Stimulated activated CD4-positive, alpha-beta T cell treated with anti-CD3 and anti-CD28 coated beads, Interleukin-4, amount 100 ng/mL, for 48 hours (primary cell): ENCODE measurements at regions not wholly inside any gene's neighbourhood (a gene's known extent, or its start where the extent isn't known, plus 50 kb on each side); places are given as distances from the start of the nearest gene placed in this dataset.

Experiments
- DNase-seq, 2 donors: peaks; one replicate each; pipeline ENCODE4 v3.0.0-alpha.2; 2020; ENCODE audit warnings: low read depth in 2 of 2

DNA sequence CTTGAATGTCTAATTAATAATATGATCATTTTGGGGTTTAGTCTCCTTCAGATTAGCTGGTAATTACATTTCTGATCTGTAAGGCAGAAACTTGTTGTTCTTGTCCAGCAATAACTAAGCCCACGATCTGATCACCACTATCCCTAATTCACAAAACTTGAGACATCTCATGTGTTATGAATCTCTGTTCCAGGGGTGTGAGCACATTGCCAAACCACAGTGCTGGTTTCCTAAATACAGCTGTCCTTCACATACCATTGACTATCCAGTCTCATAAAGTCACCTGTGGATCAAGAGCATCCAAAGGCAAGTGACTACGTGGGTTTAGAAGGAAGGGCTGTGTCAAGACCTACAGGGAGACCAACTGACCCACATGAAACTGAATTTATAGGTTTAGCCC, 134.1 kb upstream of the PRLR start:
- DNase-seq, result no peak

- no peak for DNase-seq
Observed at GRCh38 chr5:35363387-35363965, 133.2 kb upstream of the PRLR start.

DNA sequence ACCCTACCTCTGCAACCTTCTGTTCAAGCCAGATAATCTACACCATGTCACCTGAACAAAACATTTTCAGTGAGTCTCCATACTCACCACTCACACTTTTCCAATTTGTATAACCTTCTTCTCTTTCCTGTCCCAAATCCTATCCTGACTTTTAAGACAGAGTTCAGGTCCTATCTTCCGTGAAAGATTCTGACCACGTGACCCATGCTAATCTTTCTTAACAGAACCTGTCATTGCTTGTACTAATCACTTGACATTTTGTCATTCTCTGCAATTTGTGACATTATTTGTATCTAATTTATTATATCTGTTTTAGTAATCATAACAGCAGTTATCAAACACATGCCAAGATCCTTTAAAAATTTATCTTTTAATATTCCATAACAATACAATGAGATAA, 132.5 kb upstream of the PRLR start:
- no peak for DNase-seq

DNA sequence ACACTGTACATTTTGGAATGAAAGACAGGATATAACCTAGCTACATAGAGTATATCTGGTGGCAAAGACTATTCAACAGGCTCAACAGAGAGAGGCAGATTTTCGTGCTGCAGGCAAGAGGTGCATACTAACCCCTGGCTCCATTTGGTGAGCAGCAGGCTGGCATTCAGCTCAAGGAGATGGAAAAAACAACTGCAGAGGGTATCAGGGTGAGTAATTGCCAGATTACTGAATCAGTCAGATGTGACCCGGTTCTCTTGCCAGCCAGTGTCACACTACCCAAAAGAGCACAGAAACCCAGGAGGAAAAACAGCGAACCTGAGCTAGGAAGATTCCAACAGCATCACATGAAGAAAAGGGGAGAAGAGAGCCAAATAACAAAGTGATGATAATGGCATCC, 130.4 kb upstream of the PRLR start:
- DNase-seq, result no peak

DNA sequence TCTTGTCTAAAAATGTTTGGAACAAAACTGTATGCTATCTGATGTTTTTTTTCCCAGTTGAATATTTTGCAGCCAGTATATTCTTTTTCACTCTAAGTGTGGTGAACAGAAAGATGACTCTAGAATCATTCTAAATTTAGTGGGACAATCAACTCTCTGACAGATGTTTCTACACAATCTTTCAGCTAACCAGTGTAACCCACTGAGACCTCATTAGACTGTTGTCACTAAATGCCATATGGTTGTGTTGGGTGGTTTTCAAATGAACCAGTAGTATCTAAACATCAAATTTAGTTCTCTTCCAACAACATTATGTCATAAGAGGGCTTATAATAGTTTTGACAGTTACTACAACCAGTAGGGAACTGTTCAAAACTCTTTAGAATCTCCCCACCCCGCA, 129.6 kb upstream of the PRLR start:
- DNase-seq, result no peak

DNA sequence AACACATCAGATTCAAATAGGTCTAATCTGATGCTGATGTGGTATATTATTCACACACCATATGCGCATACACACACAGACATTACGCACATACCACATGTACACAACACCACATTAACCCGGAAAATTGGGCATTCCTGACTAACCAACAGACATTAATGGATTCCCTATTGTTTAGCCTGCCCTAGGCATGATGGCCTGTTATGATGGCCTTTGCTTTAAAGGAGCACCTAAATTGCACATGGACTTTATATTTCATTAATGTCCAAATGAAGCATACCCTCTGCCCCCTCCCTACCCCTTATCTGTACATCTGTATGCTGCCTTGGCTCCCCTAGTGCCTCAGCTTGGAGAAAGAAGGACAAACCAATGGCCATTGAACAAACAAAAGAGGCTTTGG, 127.7 kb upstream of the PRLR start:
- DNase-seq, result no peak

GRCh38 chr5:35356725-35357124, 126.4 kb upstream of the PRLR start:
- DNase-seq, result no peak

DNA sequence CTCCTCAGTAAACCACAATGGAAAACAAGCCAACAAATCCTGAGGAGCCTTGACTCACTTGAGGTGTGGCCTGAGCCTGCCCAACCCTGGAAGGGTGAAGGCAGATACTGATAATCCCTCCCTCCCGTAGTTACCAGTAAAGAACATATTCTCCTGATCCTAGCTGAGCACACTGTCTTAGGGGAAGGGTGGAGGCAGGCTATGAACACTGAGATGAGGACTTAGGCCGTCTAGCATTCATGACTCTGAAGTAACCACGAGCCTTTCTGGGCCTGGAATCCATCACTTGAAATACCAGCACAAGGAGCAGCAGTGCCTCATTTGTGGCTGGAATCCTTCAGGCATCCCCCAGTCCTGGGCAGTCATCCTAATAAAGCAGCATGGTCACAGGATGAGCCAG, 124.5 kb upstream of the PRLR start:
- DNase-seq, result no peak

DNA sequence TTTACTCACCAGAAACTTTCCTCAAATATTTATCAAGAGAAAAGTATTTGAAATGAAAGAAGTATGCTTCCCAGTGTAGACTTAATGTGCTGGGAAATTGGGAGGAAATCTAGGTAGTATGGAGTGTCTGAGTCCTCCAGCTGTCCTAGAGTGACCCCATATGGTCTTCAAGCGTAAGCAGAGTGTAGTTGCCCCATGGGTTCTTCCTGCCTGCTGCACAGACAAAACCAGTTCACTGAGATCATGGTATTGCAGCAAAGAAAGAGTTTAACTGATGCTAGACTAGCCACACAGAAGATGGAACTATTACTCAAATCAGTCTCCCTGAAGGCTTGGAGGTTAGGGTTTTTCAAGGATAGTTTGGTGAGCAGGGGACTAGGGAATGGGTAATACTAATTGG, 114.9 kb upstream of the PRLR start:
- DNase-seq, result no peak

DNA sequence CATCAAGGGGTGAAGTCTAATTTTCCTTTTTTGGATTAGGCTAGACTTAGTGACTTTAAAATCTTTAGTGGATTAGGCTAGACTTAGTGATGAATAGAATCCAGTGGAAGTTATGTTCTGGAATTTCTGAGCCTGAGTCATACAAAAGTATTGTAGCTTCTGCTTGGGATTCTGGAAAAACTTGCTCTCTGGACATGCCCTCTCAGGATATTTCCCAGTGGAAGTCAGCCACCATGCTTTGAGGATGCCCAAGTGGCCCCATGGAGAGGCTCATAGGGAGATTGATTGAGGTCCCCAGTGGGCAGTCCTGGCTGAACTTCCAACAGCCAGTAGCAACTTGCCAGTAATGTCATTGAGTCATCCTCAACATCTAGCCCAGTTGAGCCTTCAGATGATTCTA, 112.4 kb upstream of the PRLR start:
- DNase-seq, result no peak

GRCh38 chr5:35341189-35341588, 110.9 kb upstream of the PRLR start:
- no peak for DNase-seq

- DNase-seq, result no peak
Observed at GRCh38 chr5:35339616-35340100, 109.4 kb upstream of the PRLR start.

- no peak for DNase-seq
Observed at GRCh38 chr5:35339006-35339405, 108.7 kb upstream of the PRLR start.

- no peak for DNase-seq
Observed at GRCh38 chr5:35338157-35338453, 107.8 kb upstream of the PRLR start.

- DNase-seq, result no peak
Observed at GRCh38 chr5:35337340-35338156, 107.3 kb upstream of the PRLR start.

DNA sequence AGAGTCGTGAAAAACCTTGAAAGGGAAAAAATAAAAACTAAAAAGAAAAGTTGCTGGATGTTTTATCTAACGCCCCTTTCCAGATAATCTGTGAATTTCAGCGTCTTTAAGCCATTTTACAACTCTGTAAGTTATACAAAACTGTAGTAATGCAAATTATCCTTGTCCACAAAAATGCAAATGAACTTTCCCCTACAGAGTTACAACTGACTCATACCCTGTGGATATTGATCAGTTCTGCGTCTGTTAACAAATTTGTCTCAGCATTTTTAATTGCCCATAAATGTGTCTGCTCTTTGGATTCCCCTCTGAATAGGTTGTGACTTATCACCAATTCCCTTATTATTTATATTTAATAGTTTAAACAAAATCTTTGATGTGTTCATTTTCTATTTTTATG, 105.9 kb upstream of the PRLR start:
- DNase-seq, result no peak

DNA sequence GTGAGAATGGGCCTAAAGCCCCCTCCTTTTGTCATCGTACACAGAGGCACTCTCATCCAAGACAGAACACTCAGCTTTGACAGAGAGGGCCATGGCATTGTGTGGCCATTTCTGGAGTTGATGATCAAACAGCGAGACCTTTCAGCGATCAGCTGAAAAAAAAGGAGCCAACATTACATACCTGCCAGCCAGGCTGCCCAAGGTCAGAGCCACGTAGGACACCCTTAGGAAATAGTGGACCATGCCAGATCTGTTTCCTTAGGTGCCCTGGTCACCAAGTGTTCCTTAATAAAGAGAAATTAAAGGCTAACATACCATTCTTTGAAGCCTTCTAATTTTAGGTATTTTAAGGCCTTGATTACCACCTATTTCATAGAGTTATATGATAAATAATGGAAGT, 105.5 kb upstream of the PRLR start:
- no peak for DNase-seq

DNA sequence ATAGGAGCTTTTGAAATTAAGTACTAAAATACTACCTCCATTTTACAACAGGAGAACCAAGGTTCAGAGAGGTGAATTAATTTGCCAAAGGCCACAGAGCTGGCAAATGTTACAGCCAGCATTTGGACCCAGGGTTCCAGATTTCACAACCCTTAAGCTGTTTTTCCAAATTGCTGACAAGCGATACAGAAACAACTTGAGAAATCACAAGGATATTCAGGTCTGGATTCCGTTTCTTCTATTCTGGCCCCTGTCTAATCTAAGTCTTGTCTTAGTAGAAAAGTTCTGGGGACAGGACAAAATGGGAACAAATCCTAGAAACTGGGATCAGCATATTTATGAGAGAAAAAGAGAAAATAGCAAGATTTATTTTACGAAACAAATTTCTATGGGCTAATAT, 103.1 kb upstream of the PRLR start:
- DNase-seq, result no peak

DNA sequence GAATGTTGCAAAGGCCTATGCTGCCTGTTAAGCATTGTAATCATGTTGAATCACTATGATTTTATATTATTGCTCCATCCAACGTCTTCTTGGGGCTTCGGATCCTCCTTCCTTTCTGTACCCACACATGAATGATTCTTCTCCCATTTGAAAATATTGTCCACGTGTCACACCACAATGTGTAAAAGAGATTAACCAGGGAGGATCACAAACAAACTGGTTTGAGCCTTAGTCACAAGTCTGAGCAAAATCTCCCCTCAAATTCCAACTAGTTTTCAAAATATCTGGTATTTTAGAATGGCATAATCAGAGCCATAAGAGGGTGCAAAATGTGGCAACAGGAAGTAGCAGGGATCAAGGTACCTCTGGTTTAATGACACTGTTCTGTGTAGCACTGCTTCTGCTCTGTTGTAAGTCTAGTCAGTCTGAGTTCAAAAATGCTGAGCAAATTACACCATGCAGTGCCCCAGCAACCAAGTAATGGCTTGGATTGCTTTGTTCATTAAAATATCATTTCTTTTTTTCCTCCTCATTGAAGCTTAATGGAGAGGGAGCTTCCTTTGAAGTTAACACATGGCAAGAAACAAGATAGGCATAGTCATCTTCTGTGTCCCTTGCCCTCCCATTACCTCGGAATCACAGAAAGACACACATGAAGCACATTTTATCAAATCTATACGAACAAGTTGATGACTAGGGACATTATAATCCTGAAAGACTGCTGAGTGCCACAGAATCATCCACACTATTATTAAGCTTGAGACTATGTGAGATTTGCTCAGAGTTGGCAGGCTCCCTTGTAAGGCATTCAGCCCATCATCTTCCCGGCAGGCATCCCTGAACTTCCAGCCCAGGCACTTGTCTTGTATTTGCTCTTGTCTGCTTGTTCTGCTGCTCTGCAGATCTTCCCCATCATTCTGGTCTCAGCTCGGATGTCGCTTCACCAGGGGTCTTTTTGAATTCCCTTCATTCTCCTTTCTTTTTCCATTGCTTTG, 102.0 kb upstream of the PRLR start:
- DNase-seq, result no peak

DNA sequence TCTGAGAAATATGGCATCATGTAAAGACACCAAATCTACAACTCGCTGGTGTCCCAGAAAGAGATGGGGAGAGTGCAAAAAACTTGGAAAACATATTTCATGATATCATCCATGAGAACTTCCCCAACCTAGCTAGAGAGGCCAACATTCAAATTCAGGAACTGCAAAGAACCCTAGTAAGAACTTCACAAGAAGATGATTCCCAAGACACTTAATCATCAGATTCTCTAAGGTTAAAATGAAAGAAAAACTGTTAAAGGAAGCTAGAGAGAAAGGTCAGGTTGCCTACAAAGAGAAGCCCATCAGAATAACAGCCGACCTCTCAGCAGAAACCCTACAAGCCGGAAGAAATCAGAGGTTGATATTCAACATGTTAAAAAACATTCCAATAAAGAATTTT, 95.5 kb upstream of the PRLR start:
- DNase-seq, result no peak

- no peak for DNase-seq
Observed at GRCh38 chr5:35324679-35325078, 94.4 kb upstream of the PRLR start.

DNA sequence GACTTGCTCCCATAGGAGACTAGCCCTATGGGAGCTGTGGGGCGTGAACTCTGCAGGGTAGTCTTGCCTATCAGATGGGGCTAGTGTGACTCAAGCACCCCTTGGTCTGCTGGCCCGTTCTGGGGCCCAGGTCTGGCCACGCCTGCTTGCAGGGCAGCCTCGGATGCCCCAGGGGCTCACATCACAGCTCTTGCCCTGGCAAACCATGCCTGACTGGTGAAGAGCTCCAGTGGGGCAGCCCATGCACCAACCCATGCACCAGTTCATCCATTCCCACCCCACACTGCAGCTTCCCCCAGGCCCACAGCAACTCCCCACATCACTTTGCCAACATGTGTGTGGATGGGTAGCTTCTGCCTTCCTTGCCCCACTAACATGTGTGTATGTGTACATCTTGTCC, 93.9 kb upstream of the PRLR start:
- no peak for DNase-seq

GRCh38 chr5:35320029-35320428, 89.7 kb upstream of the PRLR start:
- DNase-seq, result no peak
